ENCODE measurements at regions not wholly inside any gene's neighbourhood (a gene's known extent, or its start where the extent isn't known, plus 50 kb on each side); places are given as distances from the start of the nearest gene placed in this dataset.

GRCh38 chr10:78867555-78867939, 201.2 kb upstream of the ZMIZ1 start:
- TF ChIP-seq, protein P1, sequence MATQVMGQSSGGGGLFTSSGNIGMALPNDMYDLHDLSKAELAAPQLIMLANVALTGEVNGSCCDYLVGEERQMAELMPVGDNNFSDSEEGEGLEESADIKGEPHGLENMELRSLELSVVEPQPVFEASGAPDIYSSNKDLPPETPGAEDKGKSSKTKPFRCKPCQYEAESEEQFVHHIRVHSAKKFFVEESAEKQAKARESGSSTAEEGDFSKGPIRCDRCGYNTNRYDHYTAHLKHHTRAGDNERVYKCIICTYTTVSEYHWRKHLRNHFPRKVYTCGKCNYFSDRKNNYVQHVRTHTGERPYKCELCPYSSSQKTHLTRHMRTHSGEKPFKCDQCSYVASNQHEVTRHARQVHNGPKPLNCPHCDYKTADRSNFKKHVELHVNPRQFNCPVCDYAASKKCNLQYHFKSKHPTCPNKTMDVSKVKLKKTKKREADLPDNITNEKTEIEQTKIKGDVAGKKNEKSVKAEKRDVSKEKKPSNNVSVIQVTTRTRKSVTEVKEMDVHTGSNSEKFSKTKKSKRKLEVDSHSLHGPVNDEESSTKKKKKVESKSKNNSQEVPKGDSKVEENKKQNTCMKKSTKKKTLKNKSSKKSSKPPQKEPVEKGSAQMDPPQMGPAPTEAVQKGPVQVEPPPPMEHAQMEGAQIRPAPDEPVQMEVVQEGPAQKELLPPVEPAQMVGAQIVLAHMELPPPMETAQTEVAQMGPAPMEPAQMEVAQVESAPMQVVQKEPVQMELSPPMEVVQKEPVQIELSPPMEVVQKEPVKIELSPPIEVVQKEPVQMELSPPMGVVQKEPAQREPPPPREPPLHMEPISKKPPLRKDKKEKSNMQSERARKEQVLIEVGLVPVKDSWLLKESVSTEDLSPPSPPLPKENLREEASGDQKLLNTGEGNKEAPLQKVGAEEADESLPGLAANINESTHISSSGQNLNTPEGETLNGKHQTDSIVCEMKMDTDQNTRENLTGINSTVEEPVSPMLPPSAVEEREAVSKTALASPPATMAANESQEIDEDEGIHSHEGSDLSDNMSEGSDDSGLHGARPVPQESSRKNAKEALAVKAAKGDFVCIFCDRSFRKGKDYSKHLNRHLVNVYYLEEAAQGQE (IDR thresholded peaks at IDR 0.05; ENCODE audit: insufficient read depth in 1 of 2, low read depth in 2 of 2, low read length in 2 of 2), result no peak
- no peak for TF ChIP-seq TAF1 (IDR thresholded peaks at IDR 0.05; ENCODE audit: borderline replicate concordance, insufficient read depth, low read length)
- TF ChIP-seq SIN3A (IDR thresholded peaks at IDR 0.05; ENCODE audit: borderline replicate concordance, insufficient read depth, low read length), result no peak
- TF ChIP-seq FOXP2 (optimal IDR thresholded peaks at IDR 0.05; ENCODE audit: borderline replicate concordance, extremely low read depth, extremely low read length, insufficient read depth), result no peak
- no peak for TF ChIP-seq POLR2AphosphoS5 (IDR thresholded peaks at IDR 0.05; ENCODE audit: low read depth, low read length)

GRCh38 chr10:78868048-78868447, 200.7 kb upstream of the ZMIZ1 start:
- TF ChIP-seq, protein P1 (IDR thresholded peaks at IDR 0.05; ENCODE audit: insufficient read depth in 1 of 2, low read depth in 2 of 2, low read length in 2 of 2), result no peak
- TF ChIP-seq FOXP2 (optimal IDR thresholded peaks at IDR 0.05; ENCODE audit: borderline replicate concordance, extremely low read depth, extremely low read length, insufficient read depth) (no peak), TAF1 (IDR thresholded peaks at IDR 0.05; ENCODE audit: borderline replicate concordance, insufficient read depth, low read length) (no peak), POLR2AphosphoS5 (IDR thresholded peaks at IDR 0.05; ENCODE audit: low read depth, low read length) (no peak)

- TF ChIP-seq POLR2AphosphoS5 (IDR thresholded peaks at IDR 0.05; ENCODE audit: low read depth, low read length) (no peak), TAF1 (IDR thresholded peaks at IDR 0.05; ENCODE audit: borderline replicate concordance, insufficient read depth, low read length) (no peak), SIN3A (IDR thresholded peaks at IDR 0.05; ENCODE audit: borderline replicate concordance, insufficient read depth, low read length) (no peak), FOXP2 (optimal IDR thresholded peaks at IDR 0.05; ENCODE audit: borderline replicate concordance, extremely low read depth, extremely low read length, insufficient read depth) (no peak)
- TF ChIP-seq, protein P1 (IDR thresholded peaks at IDR 0.05; ENCODE audit: insufficient read depth in 1 of 2, low read depth in 2 of 2, low read length in 2 of 2), result no peak
Observed at GRCh38 chr10:78868456-78868855, 200.3 kb upstream of the ZMIZ1 start.

DNA sequence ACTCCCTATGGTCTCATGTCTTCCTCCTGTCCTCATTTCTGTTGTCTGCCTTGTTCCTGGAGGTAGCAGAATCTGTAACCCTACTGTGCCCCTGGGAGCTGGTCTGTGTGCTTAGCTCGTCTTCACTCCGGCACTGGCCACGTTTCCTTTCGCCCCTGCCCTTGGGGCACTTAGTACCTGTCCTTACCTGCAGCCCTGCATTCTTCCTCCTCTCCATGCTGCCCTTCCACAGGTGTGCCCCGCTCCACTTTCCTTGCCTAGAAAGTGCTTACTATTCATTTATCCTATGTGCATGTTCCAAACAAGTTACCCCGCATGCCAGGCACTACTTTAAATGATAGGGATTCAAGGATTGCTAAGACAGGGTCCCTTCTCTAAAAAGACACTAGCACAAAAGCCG, 199.9 kb upstream of the ZMIZ1 start:
- TF ChIP-seq, protein P1 (IDR thresholded peaks at IDR 0.05; ENCODE audit: insufficient read depth in 1 of 2, low read depth in 2 of 2, low read length in 2 of 2), result no peak
- TF ChIP-seq SIN3A (IDR thresholded peaks at IDR 0.05; ENCODE audit: borderline replicate concordance, insufficient read depth, low read length), result no peak
- no peak for TF ChIP-seq POLR2AphosphoS5 (IDR thresholded peaks at IDR 0.05; ENCODE audit: low read depth, low read length)
- no peak for TF ChIP-seq TAF1 (IDR thresholded peaks at IDR 0.05; ENCODE audit: borderline replicate concordance, insufficient read depth, low read length)
- TF ChIP-seq FOXP2 (optimal IDR thresholded peaks at IDR 0.05; ENCODE audit: borderline replicate concordance, extremely low read depth, extremely low read length, insufficient read depth), result no peak
